Mammary epithelial cell (primary cell): ENCODE measurements at regions not wholly inside any gene's neighbourhood (a gene's known extent, or its start where the extent isn't known, plus 50 kb on each side); places are given as distances from the start of the nearest gene placed in this dataset.

ENCODE experiments used
- CTCF ChIP-seq, 2 donors: IDR thresholded peaks in 1 of 2; conservative IDR thresholded peaks in 1 of 2; 2 replicates each; pipeline ENCODE4 v1.5.1; 2011 to 2012; ENCODE audit warnings: inconsistent platforms in 2 of 2, low read length in 2 of 2, mild to moderate bottlenecking in 2 of 2, control low read depth in 1 of 2, low read depth in 1 of 2; ENCODE audit not compliant: insufficient read depth in 1 of 2; ENCODE audit errors: extremely low read depth in 1 of 2
- EZH2 ChIP-seq: IDR thresholded peaks from 2 replicates; pipeline ENCODE4 v1.6.1; 2012; ENCODE audit warnings: low read length, inconsistent platforms, borderline replicate concordance

GRCh38 chr6:81834141-81834681, 81.7 kb upstream of the TENT5A start:
- no peak for TF ChIP-seq EZH2
- no peak for TF ChIP-seq CTCF (conservative IDR thresholded peaks at IDR 0.05 in 1 of 2, IDR thresholded peaks at IDR 0.05 in 1 of 2; ENCODE audit: extremely low read depth in 1 of 2, insufficient read depth in 1 of 2, low read depth in 1 of 2, low read length in 2 of 2)
